Activated CD4-positive, alpha-beta T cell treated with anti-CD3 and anti-CD28 coated beads, Interleukin-2, Interleukin-4, amounts not matched to agents 100 ng/mL and 50 ng/mL, durations not matched to agents 16 hours and 8 hours (primary cell): ENCODE measurements at regions not wholly inside any gene's neighbourhood (a gene's known extent, or its start where the extent isn't known, plus 50 kb on each side); places are given as distances from the start of the nearest gene placed in this dataset.

Source experiments
- DNase-seq: peaks from one replicate; pipeline ENCODE4 v3.0.0-alpha.2; 2020; ENCODE audit warnings: low spot score

GRCh38 chr7:68438016-68438415, 1160.3 kb upstream of the AUTS2 start:
- DNase-seq, result no peak

- DNase-seq, result no peak
Measured at GRCh38 chr7:68438811-68439210, 1159.5 kb upstream of the AUTS2 start.

GRCh38 chr7:68439897-68440296, 1158.4 kb upstream of the AUTS2 start:
- no peak for DNase-seq

GRCh38 chr7:68440866-68441265, 1157.4 kb upstream of the AUTS2 start:
- DNase-seq, result no peak

GRCh38 chr7:68441645-68442044, 1156.6 kb upstream of the AUTS2 start:
- no peak for DNase-seq

GRCh38 chr7:68442931-68443631, 1155.2 kb upstream of the AUTS2 start:
- DNase-seq, result no peak

GRCh38 chr7:68444042-68444441, 1154.2 kb upstream of the AUTS2 start:
- no peak for DNase-seq

- no peak for DNase-seq
Measured at GRCh38 chr7:68444956-68445355, 1153.3 kb upstream of the AUTS2 start.

- no peak for DNase-seq
Measured at GRCh38 chr7:68446183-68446582, 1152.1 kb upstream of the AUTS2 start.

- no peak for DNase-seq
Measured at GRCh38 chr7:68449099-68449498, 1149.2 kb upstream of the AUTS2 start.

GRCh38 chr7:68449816-68450215, 1148.5 kb upstream of the AUTS2 start:
- DNase-seq, result no peak

- DNase-seq, result no peak
Measured at GRCh38 chr7:68454931-68455330, 1143.3 kb upstream of the AUTS2 start.

GRCh38 chr7:68456469-68456868, 1141.8 kb upstream of the AUTS2 start:
- DNase-seq, result no peak

GRCh38 chr7:68457481-68457880, 1140.8 kb upstream of the AUTS2 start:
- no peak for DNase-seq

GRCh38 chr7:68458010-68458908, 1140.0 kb upstream of the AUTS2 start:
- no peak for DNase-seq

GRCh38 chr7:68461430-68461829, 1136.8 kb upstream of the AUTS2 start:
- no peak for DNase-seq

- DNase-seq, result no peak
Measured at GRCh38 chr7:68470836-68471435, 1127.3 kb upstream of the AUTS2 start.

GRCh38 chr7:68472688-68473087, 1125.6 kb upstream of the AUTS2 start:
- DNase-seq, result no peak

- DNase-seq, result no peak
Measured at GRCh38 chr7:68474661-68475216, 1123.5 kb upstream of the AUTS2 start.

GRCh38 chr7:68476966-68477365, 1121.3 kb upstream of the AUTS2 start:
- no peak for DNase-seq

- DNase-seq, result no peak
Measured at GRCh38 chr7:68478326-68478725, 1119.9 kb upstream of the AUTS2 start.

- no peak for DNase-seq
Measured at GRCh38 chr7:68482800-68483199, 1115.5 kb upstream of the AUTS2 start.

GRCh38 chr7:68484731-68485130, 1113.5 kb upstream of the AUTS2 start:
- DNase-seq, result no peak
